GM10266 (cell line): ENCODE measurements at regions not wholly inside any gene's neighbourhood (a gene's known extent, or its start where the extent isn't known, plus 50 kb on each side); places are given as distances from the start of the nearest gene placed in this dataset.
"Not testable (repeated sequence)": the region's sequence is repeated elsewhere in the genome, so short reads cannot be mapped to it uniquely, and the experiment has no call there.

Source experiments
- DNase-seq: peaks from one replicate; pipeline ENCODE4 v3.0.0; 2012; ENCODE audit errors: extremely low spot score
- CTCF ChIP-seq: IDR thresholded peaks from 2 replicates; pipeline ENCODE4 v1.5.1; 2012; ENCODE audit warnings: mild to moderate bottlenecking, low read depth; ENCODE audit not compliant: control insufficient read depth, insufficient read depth; ENCODE audit errors: missing control alignments

- no peak for TF ChIP-seq CTCF
- no peak for DNase-seq
These were observed 73.2 kb upstream of the SGIP1 start for GRCh38 chr1:66460776-66461175.

- TF ChIP-seq CTCF, result no peak
- no peak for DNase-seq
These were observed 71.6 kb upstream of the SGIP1 start for GRCh38 chr1:66462313-66462712.

GRCh38 chr1:66464351-66464750 lies 69.6 kb upstream of the SGIP1 start:
- no peak for DNase-seq
- TF ChIP-seq CTCF, result no peak

GRCh38 chr1:66464802-66465201 lies 69.2 kb upstream of the SGIP1 start:
- no peak for DNase-seq
- no peak for TF ChIP-seq CTCF

- DNase-seq, result not testable (repeated sequence)
These were observed 67.3 kb upstream of the SGIP1 start for GRCh38 chr1:66466695-66467094.

- no peak for DNase-seq
- no peak for TF ChIP-seq CTCF
These were observed 65.2 kb upstream of the SGIP1 start for GRCh38 chr1:66468722-66469121.

GRCh38 chr1:66475940-66476339 lies 58.0 kb upstream of the SGIP1 start:
- no peak for DNase-seq
- no peak for TF ChIP-seq CTCF

- no peak for TF ChIP-seq CTCF
- DNase-seq, result no peak
These were observed 57.2 kb upstream of the SGIP1 start for GRCh38 chr1:66476774-66477173.
